ENCODE measurements at regions not wholly inside any gene's neighbourhood (a gene's known extent, or its start where the extent isn't known, plus 50 kb on each side); places are given as distances from the start of the nearest gene placed in this dataset.

GRCh38 chr7:142697270-142697669 is 52.0 kb upstream of the PRSS1 start:
- TF ChIP-seq, protein P1, sequence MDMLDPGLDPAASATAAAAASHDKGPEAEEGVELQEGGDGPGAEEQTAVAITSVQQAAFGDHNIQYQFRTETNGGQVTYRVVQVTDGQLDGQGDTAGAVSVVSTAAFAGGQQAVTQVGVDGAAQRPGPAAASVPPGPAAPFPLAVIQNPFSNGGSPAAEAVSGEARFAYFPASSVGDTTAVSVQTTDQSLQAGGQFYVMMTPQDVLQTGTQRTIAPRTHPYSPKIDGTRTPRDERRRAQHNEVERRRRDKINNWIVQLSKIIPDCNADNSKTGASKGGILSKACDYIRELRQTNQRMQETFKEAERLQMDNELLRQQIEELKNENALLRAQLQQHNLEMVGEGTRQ (CRISPR knock-in tag; IDR thresholded peaks at IDR 0.05): no peak
- TF ChIP-seq TCF7 (CRISPR knock-in tag; IDR thresholded peaks at IDR 0.05; ENCODE audit: low read depth): no peak
